ENCODE measurements at regions not wholly inside any gene's neighbourhood (a gene's known extent, or its start where the extent isn't known, plus 50 kb on each side); places are given as distances from the start of the nearest gene placed in this dataset.

DNA sequence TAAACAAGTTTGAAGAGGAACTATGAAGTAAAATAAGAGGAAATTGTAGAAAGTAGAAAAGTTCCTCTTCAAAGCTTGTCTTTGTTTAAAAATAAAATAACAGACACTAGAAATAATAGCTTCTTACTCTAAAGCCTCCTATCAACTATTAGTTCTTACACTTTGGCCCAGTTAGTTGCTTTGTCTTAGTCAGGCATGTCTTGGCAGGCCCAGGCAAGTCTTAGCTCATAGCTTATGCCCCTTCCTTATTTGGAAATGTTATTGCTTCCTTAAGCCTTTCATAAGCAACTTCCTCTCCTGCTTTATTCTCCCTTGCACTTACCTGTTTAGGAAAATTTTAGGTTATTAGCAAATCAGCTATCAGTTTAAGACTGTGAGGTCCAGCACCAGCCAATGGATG, 950.6 kb upstream of the LRATD1 start:
- Histone ChIP-seq H3K9ac (ENCODE audit: low read length) (no peak overlapping the region), H4K20me1 (ENCODE audit: low read depth, low read length) (no peaks in the 10 kb centered on the region), H3K27me3 (ENCODE audit: low read length) (no peaks in the 10 kb centered on the region), H2AFZ (ENCODE audit: low read depth, low read length, severe bottlenecking) (no peak overlapping the region), H3K9me2 (replicated peaks; ENCODE audit: insufficient read depth, low read length) (no peaks in the 10 kb centered on the region), H3K36me3 (ENCODE audit: low read length) (no peaks in the 10 kb centered on the region), H3K79me2 (ENCODE audit: insufficient read depth, low read length) (no peaks in the 10 kb centered on the region), H3K4me3 (ENCODE audit: insufficient read depth, low read length, poor library complexity, severe bottlenecking) (no peak overlapping the region), H3K9me3 (ENCODE audit: insufficient read depth, low read length) (no peaks in the 10 kb centered on the region), H3K4me2 (ENCODE audit: low read depth, low read length, poor library complexity, severe bottlenecking) (no peak overlapping the region), H3F3A (ENCODE audit: insufficient read depth) (no peaks in the 10 kb centered on the region), H3K27ac (ENCODE audit: low read depth, low read length) (no peak overlapping the region)
- TF ChIP-seq EZH2phosphoT487 (conservative IDR thresholded peaks at IDR 0.05; ENCODE audit: low read length) = no peak
- TF ChIP-seq, protein P1, sequence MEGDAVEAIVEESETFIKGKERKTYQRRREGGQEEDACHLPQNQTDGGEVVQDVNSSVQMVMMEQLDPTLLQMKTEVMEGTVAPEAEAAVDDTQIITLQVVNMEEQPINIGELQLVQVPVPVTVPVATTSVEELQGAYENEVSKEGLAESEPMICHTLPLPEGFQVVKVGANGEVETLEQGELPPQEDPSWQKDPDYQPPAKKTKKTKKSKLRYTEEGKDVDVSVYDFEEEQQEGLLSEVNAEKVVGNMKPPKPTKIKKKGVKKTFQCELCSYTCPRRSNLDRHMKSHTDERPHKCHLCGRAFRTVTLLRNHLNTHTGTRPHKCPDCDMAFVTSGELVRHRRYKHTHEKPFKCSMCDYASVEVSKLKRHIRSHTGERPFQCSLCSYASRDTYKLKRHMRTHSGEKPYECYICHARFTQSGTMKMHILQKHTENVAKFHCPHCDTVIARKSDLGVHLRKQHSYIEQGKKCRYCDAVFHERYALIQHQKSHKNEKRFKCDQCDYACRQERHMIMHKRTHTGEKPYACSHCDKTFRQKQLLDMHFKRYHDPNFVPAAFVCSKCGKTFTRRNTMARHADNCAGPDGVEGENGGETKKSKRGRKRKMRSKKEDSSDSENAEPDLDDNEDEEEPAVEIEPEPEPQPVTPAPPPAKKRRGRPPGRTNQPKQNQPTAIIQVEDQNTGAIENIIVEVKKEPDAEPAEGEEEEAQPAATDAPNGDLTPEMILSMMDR (IDR thresholded peaks at IDR 0.05; ENCODE audit: insufficient read depth, low read length, poor library complexity, severe bottlenecking) = no peak

DNA sequence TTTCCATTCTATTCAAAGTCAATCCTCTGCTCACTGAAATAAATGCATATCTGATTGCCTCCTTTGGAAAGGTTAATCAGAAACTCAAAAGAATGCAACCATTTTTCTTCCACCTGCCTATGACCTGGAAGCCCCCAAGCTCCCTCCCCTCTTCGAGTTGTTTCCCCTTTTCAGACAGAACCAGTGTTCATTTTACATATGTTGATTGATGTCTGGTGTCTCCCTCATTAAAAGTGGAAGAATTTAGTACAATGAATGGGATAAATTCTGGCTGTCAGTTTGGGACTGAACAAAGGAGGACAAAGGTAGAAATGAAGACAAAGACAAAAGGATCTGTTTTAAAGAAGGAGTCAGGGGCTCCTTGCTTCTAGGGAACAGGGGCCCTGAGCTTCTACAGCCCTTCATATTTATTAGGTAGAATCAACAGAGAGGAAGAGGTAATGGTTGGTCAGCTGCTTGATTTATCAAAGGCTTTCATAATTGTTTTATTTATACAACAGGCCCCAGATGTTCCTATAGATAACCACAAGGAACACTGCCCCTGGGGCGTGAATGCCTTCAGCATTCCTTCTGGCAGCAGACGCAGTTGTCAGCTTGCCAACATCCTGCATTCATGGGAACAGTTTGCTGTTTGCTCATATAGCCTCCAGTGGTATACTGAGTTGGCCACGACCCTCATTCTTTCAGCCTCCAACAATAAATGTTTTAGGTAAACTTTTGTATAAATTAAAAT, 949.8 kb upstream of the LRATD1 start:
- Histone ChIP-seq H3F3A (ENCODE audit: insufficient read depth) (no peaks in the 10 kb centered on the region), H3K9me2 (replicated peaks; ENCODE audit: insufficient read depth, low read length) (no peaks in the 10 kb centered on the region), H3K27ac (ENCODE audit: low read depth, low read length) (no peak overlapping the region), H3K4me2 (ENCODE audit: low read depth, low read length, poor library complexity, severe bottlenecking) (no peak overlapping the region), H3K27me3 (ENCODE audit: low read length) (no peaks in the 10 kb centered on the region), H3K4me3 (ENCODE audit: insufficient read depth, low read length, poor library complexity, severe bottlenecking) (no peak overlapping the region), H4K20me1 (ENCODE audit: low read depth, low read length) (no peaks in the 10 kb centered on the region), H2AFZ (ENCODE audit: low read depth, low read length, severe bottlenecking) (no peak overlapping the region), H3K79me2 (ENCODE audit: insufficient read depth, low read length) (no peaks in the 10 kb centered on the region), H3K36me3 (ENCODE audit: low read length) (no peaks in the 10 kb centered on the region), H3K9ac (ENCODE audit: low read length) (no peak overlapping the region), H3K9me3 (ENCODE audit: insufficient read depth, low read length) (no peaks in the 10 kb centered on the region)
- TF ChIP-seq, protein P1 (IDR thresholded peaks at IDR 0.05; ENCODE audit: insufficient read depth, low read length, poor library complexity, severe bottlenecking) = no peak
- TF ChIP-seq EZH2phosphoT487 (conservative IDR thresholded peaks at IDR 0.05; ENCODE audit: low read length) = no peak

DNA sequence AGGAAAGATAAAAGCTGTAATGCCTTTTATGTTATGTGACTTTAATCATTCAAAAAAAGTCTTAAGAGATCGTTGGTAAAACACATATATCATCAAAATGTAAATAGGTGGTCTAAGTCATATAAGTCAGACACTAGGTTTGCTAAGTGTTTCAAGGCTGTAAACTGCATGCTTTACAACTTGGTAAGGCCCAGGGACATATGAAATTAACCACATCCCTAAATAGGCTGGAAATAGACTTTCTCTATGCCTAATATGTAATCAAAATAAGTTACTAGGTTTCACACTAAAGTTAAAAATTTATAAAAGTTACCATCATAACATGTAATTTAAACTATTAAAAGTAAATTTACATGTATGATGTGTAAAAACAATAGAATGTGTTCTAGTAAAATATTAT, 946.3 kb upstream of the LRATD1 start:
- Histone ChIP-seq H4K20me1 (ENCODE audit: low read depth, low read length) (no peaks in the 10 kb centered on the region), H3K27ac (ENCODE audit: low read depth, low read length) (no peak overlapping the region), H3K79me2 (ENCODE audit: insufficient read depth, low read length) (no peaks in the 10 kb centered on the region), H3K4me3 (ENCODE audit: insufficient read depth, low read length, poor library complexity, severe bottlenecking) (no peak overlapping the region), H3F3A (ENCODE audit: insufficient read depth) (no peaks in the 10 kb centered on the region), H3K9me3 (ENCODE audit: insufficient read depth, low read length) (no peaks in the 10 kb centered on the region), H3K4me2 (ENCODE audit: low read depth, low read length, poor library complexity, severe bottlenecking) (no peak overlapping the region), H3K36me3 (ENCODE audit: low read length) (no peaks in the 10 kb centered on the region), H3K27me3 (ENCODE audit: low read length) (no peaks in the 10 kb centered on the region), H3K9ac (ENCODE audit: low read length) (no peak overlapping the region), H2AFZ (ENCODE audit: low read depth, low read length, severe bottlenecking) (no peak overlapping the region), H3K9me2 (replicated peaks; ENCODE audit: insufficient read depth, low read length) (no peaks in the 10 kb centered on the region)
- TF ChIP-seq EZH2phosphoT487 (conservative IDR thresholded peaks at IDR 0.05; ENCODE audit: low read length) = no peak
- TF ChIP-seq, protein P1 (IDR thresholded peaks at IDR 0.05; ENCODE audit: insufficient read depth, low read length, poor library complexity, severe bottlenecking) = no peak
